Mammary epithelial cell (primary cell): ENCODE measurements at regions not wholly inside any gene's neighbourhood (a gene's known extent, or its start where the extent isn't known, plus 50 kb on each side); places are given as distances from the start of the nearest gene placed in this dataset.

Experiments
- EZH2 ChIP-seq: IDR thresholded peaks from 2 replicates; pipeline ENCODE4 v1.6.1; 2012; ENCODE audit warnings: low read length, inconsistent platforms, borderline replicate concordance
- TF ChIP-seq, protein P1 (sequence below), 2 donors: IDR thresholded peaks in 1 of 2; conservative IDR thresholded peaks in 1 of 2; 2 replicates each; pipeline ENCODE4 v1.5.1; 2011 to 2012; ENCODE audit warnings: inconsistent platforms in 2 of 2, low read length in 2 of 2, mild to moderate bottlenecking in 2 of 2, control low read depth in 1 of 2, low read depth in 1 of 2; ENCODE audit not compliant: insufficient read depth in 1 of 2; ENCODE audit errors: extremely low read depth in 1 of 2

DNA sequence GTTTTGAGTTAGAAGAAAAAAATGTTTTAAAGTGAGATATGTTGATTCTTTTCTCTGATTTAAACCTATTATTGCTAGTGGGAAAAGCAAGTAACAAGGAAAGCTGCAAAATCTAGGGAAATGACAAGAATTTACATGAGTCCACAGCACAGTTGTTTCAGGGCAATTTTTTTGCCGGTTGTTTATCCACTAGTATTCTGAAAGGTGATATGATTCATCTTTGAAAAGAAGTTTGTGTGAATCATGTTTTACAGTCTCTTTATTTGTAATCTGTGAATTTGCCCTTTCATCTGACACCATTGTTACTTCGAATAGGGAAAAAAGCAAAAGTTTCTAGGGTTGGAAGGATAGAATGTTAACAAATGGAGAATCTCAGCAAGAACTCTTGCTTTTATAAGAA, 894.7 kb downstream of the OTOL1 start:
- TF ChIP-seq, protein P1, sequence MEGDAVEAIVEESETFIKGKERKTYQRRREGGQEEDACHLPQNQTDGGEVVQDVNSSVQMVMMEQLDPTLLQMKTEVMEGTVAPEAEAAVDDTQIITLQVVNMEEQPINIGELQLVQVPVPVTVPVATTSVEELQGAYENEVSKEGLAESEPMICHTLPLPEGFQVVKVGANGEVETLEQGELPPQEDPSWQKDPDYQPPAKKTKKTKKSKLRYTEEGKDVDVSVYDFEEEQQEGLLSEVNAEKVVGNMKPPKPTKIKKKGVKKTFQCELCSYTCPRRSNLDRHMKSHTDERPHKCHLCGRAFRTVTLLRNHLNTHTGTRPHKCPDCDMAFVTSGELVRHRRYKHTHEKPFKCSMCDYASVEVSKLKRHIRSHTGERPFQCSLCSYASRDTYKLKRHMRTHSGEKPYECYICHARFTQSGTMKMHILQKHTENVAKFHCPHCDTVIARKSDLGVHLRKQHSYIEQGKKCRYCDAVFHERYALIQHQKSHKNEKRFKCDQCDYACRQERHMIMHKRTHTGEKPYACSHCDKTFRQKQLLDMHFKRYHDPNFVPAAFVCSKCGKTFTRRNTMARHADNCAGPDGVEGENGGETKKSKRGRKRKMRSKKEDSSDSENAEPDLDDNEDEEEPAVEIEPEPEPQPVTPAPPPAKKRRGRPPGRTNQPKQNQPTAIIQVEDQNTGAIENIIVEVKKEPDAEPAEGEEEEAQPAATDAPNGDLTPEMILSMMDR (conservative IDR thresholded peaks at IDR 0.05 in 1 of 2, IDR thresholded peaks at IDR 0.05 in 1 of 2; ENCODE audit: extremely low read depth in 1 of 2, insufficient read depth in 1 of 2, low read depth in 1 of 2, low read length in 2 of 2): no peak
- TF ChIP-seq EZH2: no peak
